DMS53 treated with DMSO at 0.1 percent for 48 hours (cell line): ENCODE measurements at regions not wholly inside any gene's neighbourhood (a gene's known extent, or its start where the extent isn't known, plus 50 kb on each side); places are given as distances from the start of the nearest gene placed in this dataset.

ENCODE experiments used
- DNase-seq: peaks from one replicate; lab custom pipeline; 2025; ENCODE audit not compliant: unreplicated experiment; lab: John Stamatoyannopoulos, UW

GRCh38 chr2:181828122-181828705 is 63.3 kb upstream of the ITPRID2 start:
- no peak for DNase-seq

DNA sequence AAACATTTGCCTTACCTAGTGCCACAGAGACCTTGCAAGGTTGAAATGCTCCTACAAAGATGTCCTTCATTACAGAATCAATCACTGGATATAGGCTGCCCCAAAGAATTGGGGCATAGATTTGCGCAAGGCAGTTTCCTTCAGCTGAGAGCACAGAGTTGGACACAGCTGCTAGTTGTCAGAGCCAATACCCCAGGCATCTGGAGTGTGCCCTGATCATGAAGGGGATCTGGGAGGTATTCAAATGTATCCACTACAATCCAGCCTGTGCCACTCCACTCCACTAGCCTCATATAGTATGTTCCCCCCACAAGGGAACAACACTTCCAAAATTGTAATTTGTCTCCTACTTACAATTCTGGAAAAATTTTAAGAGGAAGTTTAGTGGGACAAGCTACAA is 62.3 kb upstream of the ITPRID2 start:
- no peak for DNase-seq

- no peak for DNase-seq
Observed at GRCh38 chr2:181832015-181832414, 59.5 kb upstream of the ITPRID2 start.

DNA sequence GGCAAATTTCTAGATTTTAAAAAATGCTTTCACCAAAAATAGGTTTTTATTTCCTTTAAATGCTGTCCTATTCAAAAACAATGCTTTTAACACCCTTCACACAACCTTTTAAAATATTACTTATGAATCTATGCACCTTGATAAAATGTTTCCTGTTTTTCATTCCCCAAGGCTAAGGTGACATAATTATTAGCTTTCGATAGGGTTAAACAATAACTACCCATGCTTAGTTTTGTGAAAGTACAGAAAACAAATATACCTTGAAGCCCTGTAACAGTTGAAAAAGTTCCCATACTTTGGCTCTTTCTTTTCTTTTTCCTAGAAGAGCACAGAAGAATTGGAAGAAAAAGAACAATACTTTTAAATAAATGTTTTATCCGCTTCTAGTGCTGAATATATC is 54.9 kb upstream of the ITPRID2 start:
- DNase-seq, result no peak

GRCh38 chr2:181837563-181837962 is 54.0 kb upstream of the ITPRID2 start:
- DNase-seq, result no peak

- DNase-seq, result no peak
Observed at GRCh38 chr2:181839811-181840210, 51.7 kb upstream of the ITPRID2 start.

DNA sequence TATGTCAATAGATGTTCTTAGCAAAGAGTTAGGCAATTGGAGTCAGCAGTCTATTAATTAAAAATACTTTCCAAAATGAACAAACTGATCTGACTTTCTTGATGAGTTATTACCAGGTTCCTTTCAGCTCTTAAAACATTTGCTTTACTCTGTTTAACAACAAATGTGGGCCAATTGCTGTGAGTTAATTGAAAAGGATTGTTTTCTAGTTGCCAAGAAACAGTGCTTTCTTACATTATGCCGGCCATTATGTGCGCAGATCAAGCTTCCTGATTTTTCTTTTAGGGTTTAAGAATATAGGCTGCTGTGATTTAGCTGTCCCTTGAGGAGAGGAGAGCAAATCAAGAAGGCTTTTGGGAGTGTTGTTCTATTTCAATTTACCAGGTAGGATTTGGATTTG is 50.5 kb upstream of the ITPRID2 start:
- no peak for DNase-seq
